ENCODE measurements at regions not wholly inside any gene's neighbourhood (a gene's known extent, or its start where the extent isn't known, plus 50 kb on each side); places are given as distances from the start of the nearest gene placed in this dataset.
A peak's percentile ranks its signal among the peaks of the same experiment; 100 is the strongest.

DNA sequence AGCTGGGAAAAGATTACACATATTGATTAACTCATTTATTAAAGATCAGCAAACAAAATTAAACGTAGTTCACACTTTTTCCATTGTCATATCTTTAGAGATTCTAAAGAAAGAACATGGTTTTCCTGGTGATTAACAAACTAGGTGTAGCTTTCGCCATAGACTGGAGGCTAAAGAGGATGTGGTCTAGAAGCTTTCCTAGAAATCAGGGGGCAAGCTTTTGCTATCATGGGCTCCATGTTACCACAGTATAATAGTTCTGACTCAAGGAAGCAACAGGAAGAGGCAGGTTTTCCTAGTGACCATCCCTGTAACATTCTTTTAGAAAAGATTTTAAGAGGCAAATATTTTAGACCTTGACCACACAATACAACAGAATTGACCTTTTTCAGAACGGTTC lies 232.7 kb downstream of the METTL4 start:
- DNase-seq (ENCODE audit: insufficient read length, low spot score) (no peak), FAIRE-seq (peak; percentile 41)
- TF ChIP-seq, protein P1, sequence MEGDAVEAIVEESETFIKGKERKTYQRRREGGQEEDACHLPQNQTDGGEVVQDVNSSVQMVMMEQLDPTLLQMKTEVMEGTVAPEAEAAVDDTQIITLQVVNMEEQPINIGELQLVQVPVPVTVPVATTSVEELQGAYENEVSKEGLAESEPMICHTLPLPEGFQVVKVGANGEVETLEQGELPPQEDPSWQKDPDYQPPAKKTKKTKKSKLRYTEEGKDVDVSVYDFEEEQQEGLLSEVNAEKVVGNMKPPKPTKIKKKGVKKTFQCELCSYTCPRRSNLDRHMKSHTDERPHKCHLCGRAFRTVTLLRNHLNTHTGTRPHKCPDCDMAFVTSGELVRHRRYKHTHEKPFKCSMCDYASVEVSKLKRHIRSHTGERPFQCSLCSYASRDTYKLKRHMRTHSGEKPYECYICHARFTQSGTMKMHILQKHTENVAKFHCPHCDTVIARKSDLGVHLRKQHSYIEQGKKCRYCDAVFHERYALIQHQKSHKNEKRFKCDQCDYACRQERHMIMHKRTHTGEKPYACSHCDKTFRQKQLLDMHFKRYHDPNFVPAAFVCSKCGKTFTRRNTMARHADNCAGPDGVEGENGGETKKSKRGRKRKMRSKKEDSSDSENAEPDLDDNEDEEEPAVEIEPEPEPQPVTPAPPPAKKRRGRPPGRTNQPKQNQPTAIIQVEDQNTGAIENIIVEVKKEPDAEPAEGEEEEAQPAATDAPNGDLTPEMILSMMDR (IDR thresholded peaks at IDR 0.05; ENCODE audit: insufficient read depth, missing control alignments), result no peak

DNA sequence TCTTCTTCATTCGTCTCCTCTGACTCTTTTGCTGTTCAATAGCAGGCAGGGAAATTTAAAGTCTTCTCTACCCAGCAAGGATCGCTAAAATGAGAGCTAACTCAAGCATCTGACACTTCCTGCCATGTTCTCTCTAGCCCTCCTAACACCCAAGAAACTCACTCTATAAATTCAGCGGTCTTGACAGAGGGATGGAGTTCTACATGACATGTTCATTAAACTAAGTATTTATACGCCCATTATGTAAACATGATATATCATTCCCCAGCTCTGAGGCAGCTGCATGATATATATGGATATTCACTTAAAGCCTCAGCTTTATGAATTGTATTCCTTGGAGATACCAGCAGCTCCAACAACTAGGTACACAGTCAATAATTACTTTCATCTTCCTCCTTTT lies 231.0 kb downstream of the METTL4 start:
- no peak for DNase-seq (ENCODE audit: insufficient read length, low spot score)
- TF ChIP-seq, protein P1 (IDR thresholded peaks at IDR 0.05; ENCODE audit: insufficient read depth, missing control alignments), result no peak
- FAIRE-seq, result peak; percentile 46

DNA sequence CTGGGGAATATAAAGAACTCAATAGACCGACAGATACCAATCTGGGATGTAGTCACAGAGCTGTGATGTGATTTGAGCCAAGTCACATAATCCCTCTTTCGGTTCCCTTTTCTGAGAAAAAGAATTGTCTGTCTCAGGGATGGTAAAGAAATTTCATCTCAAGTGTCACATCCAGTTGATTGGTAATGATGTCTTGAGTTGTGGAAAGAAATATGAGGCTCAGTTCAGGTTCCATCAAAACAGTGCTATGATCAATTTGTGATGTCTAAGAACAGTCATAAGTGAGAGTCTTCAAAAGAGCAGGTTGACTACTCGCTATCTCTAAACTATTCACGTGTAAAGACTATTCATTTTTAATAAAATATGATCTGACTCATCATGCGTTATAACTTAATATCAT lies 223.3 kb downstream of the METTL4 start:
- TF ChIP-seq, protein P1 (IDR thresholded peaks at IDR 0.05; ENCODE audit: insufficient read depth, missing control alignments), result no peak
- FAIRE-seq, result no peak
- DNase-seq (ENCODE audit: insufficient read length, low spot score), result no peak

DNA sequence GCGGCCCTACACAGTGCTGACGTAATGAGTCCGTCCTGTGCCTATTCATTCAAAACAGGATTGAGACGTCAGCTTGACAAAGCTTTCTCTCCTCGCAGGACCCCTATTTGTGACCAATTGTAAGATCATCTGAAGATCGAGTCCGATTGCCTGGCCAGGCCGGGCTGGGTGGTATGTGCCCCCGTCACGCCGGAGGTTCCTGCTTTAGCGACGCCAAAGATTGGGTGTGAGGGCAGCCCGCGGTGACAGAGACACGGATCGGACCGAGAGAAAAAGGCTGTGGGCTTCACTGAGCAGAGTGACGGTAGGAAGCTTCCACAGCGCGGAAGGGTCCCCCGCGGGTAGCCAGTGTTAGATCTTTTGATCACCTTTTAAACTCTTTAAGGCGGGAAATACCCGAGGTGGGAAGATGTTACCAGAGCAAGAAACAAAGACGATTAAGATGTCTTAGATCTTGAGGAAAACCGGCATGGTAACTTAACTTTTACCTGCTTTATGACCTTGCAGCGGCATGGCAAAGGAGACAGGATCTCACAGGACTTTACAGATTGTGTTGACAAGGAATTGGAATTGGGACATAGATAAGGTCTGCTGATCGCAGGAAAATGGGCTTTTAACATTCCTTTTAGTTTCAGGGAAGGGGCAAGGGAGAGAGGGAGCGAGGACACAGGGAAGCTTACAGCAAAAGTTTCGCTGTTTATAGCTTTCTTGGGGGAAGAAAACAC lies 220.0 kb downstream of the METTL4 start:
- TF ChIP-seq, protein P1 (IDR thresholded peaks at IDR 0.05; ENCODE audit: insufficient read depth, missing control alignments), result no peak
- FAIRE-seq (no peak), DNase-seq (ENCODE audit: insufficient read length, low spot score) (no peak)

DNA sequence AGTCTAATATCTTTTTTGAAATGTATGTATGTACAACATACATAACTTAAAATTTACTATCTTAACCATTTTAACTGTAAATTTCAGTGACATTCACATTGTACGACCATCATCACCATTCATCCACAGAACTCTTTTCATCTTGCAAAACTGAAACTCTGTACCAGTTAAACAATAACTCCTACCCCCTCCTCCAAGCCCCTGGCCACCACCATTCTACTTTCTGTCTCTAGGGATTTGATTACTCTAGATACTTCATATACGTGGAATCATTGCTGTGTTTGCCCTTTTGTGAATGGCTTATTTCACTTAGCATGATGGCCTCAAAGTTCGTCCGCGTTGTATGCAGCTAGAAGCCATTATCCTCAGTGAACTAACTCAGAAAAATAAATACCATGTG lies 217.0 kb downstream of the METTL4 start:
- TF ChIP-seq, protein P1 (IDR thresholded peaks at IDR 0.05; ENCODE audit: insufficient read depth, missing control alignments), result no peak
- DNase-seq (ENCODE audit: insufficient read length, low spot score) (no peak), FAIRE-seq (no peak)

DNA sequence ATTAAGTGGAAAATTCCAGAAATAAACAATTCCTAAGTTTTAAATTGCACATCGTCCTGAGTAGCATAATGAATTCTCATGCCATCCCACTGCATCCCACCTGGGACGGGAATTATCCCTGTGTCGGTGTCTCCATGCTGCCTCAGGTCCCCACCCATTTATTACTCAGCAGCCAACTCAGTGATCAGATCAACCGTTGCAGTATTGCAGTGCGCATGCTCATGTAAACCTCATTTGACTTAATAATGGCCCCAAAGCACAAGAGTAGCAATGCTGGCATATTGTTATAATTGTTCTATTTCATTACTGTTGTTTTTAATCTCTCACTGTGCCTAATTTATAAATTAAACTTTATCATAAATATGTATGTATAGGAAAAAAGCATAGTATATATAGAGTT lies 214.4 kb downstream of the METTL4 start:
- DNase-seq (ENCODE audit: insufficient read length, low spot score) (no peak), FAIRE-seq (no peak)
- TF ChIP-seq, protein P1 (IDR thresholded peaks at IDR 0.05; ENCODE audit: insufficient read depth, missing control alignments), result no peak

DNA sequence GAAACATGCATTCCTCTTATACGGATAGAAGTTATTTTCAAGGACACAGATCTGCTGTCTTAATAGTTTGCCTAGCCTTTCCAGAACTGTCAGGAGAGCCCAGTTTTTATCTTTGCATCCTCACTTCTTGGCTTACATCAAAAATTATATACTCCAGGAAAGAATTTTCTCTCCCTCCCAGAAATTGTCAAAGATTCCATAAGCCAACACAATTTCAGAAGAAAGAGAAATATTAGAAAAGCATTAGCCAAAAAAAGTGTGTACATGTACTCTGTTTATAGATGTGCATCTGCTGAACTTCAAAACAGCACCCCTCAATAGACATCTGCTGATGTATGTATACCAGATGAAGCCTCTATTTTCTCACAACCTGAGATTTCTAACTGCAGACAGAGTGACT lies 210.4 kb downstream of the METTL4 start:
- TF ChIP-seq, protein P1 (IDR thresholded peaks at IDR 0.05; ENCODE audit: insufficient read depth, missing control alignments), result no peak
- peak; percentile 35 for FAIRE-seq
- DNase-seq (ENCODE audit: insufficient read length, low spot score), result no peak

All from D721Med (cell line).